ENCODE measurements at regions not wholly inside any gene's neighbourhood (a gene's known extent, or its start where the extent isn't known, plus 50 kb on each side); places are given as distances from the start of the nearest gene placed in this dataset.

DNA sequence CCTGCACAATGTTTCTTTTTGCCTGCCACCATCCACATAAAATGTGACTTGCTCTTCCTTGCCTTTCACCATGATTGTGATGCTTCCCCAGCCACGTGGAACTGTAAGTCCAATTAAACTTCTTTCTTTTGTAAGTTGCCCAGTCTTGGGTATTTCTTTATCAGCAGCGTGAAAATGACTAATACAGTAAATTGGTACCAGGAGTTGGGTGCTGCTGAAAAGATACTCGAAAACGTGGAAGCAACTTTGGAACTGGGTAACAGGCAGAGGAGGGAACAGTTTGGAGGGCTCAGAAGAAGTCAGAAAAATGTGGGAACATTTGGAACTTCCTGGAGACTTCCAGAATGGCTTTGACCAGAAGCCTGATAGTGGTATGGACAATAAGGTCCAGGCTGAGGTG is 425.3 kb downstream of the GPATCH2 start:
- Mint-ChIP-seq H3K4me1 (ENCODE audit: low read depth) (no peaks in the 10 kb centered on the region), H3K4me3 (no peak overlapping the region), H3K36me3 (ENCODE audit: low read depth) (no peaks in the 10 kb centered on the region), H3K27me3 (no peaks in the 10 kb centered on the region), H3K9me3 (peaks cover 8% of the 10 kb centered on the region), H3K27ac (no peak overlapping the region)
- DNase-seq, result no peak

DNA sequence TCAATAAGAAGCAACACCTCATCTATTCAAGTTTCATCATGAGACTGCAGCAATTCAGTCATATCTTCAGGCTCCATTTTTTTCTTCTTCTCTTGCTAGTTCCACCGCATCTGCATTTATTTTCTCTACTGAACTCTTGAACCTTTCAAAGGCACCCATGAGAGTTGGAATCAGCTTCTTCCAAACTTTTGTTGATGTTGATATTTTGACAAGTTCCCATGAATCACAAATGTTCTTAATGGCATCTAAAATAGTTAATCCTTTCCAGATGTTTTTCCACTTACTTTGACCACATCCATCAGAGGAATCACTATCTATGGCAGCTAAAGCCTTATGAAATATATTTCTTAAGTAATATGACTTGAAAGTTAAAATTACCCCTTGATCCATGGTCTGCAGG is 434.3 kb downstream of the GPATCH2 start:
- Mint-ChIP-seq H3K4me3 (no peak overlapping the region), H3K27me3 (no peaks in the 10 kb centered on the region), H3K4me1 (ENCODE audit: low read depth) (no peaks in the 10 kb centered on the region), H3K36me3 (ENCODE audit: low read depth) (no peaks in the 10 kb centered on the region), H3K27ac (no peak overlapping the region), H3K9me3 (peaks cover 2% of the 10 kb centered on the region)
- DNase-seq, result no peak

DNA sequence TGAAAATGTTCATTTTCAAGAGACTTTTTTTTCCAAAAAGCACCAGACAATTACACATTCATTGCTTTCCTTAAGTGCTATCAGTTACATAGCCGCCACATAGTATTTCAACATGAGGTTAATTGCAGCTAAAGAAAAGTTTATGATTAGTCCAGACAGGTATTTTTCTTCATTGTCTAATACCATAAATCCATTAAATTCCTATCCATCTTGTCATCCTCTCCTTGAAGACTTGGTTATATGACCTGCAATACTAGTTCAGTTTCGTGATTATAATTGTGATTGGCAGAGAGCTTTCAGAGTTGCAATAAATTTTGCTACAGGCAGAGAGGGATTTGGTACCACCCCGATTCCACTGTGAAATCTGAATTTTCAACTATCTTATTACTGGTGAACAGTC is 437.7 kb downstream of the GPATCH2 start:
- Mint-ChIP-seq H3K9me3 (peaks cover 6% of the 10 kb centered on the region), H3K27ac (no peak overlapping the region), H3K4me3 (no peak overlapping the region), H3K27me3 (no peaks in the 10 kb centered on the region), H3K36me3 (ENCODE audit: low read depth) (no peaks in the 10 kb centered on the region), H3K4me1 (ENCODE audit: low read depth) (no peaks in the 10 kb centered on the region)
- no peak for DNase-seq

GRCh38 chr1:217191441-217191840 is 439.4 kb downstream of the GPATCH2 start:
- H3K36me3 Mint-ChIP-seq (ENCODE audit: low read depth), result no peaks in the 10 kb centered on the region

DNA sequence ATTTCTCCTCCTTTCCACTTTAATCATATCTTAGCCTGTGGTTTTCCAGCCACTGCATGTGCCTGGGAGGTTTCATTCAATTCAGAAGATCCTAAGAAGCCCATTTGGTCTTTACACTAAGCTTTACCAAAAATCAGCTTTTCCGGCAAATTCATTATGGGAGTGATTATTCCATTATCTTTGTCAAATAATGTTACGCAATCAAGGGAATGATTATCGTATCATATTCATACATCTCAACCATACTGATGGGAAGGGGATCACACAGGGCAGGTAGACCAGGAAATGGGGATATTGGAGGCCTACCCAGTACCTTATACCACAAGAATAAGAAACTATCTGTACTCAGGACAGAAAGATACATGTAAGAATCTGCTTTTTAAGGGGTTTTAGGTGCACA is 440.5 kb downstream of the GPATCH2 start:
- no peak for DNase-seq

More at GRCh38 chr1:217191441-217191840, 439.4 kb downstream of the GPATCH2 start:
- no peaks in the 10 kb centered on the region for H3K27me3 Mint-ChIP-seq
- H3K4me3 Mint-ChIP-seq, result no peak overlapping the region
- no peak overlapping the region for H3K27ac Mint-ChIP-seq
- peaks cover 14% of the 10 kb centered on the region for H3K9me3 Mint-ChIP-seq
- DNase-seq, result no peak
- H3K4me1 Mint-ChIP-seq (ENCODE audit: low read depth), result no peaks in the 10 kb centered on the region

GRCh38 chr1:217189362-217189761 is 441.5 kb downstream of the GPATCH2 start:
- no peak overlapping the region for H3K4me3 Mint-ChIP-seq
- peaks cover 11% of the 10 kb centered on the region for H3K9me3 Mint-ChIP-seq
- no peaks in the 10 kb centered on the region for H3K4me1 Mint-ChIP-seq (ENCODE audit: low read depth)
- DNase-seq, result no peak
- no peaks in the 10 kb centered on the region for H3K36me3 Mint-ChIP-seq (ENCODE audit: low read depth)
- H3K27me3 Mint-ChIP-seq, result no peaks in the 10 kb centered on the region
- H3K27ac Mint-ChIP-seq, result no peak overlapping the region

More for the DNA sequence above, 440.5 kb downstream of the GPATCH2 start:
- Mint-ChIP-seq H3K4me1 (ENCODE audit: low read depth) (no peaks in the 10 kb centered on the region), H3K4me3 (no peak overlapping the region), H3K27me3 (no peaks in the 10 kb centered on the region), H3K27ac (no peak overlapping the region), H3K36me3 (ENCODE audit: low read depth) (no peaks in the 10 kb centered on the region), H3K9me3 (peaks cover 14% of the 10 kb centered on the region)

DNA sequence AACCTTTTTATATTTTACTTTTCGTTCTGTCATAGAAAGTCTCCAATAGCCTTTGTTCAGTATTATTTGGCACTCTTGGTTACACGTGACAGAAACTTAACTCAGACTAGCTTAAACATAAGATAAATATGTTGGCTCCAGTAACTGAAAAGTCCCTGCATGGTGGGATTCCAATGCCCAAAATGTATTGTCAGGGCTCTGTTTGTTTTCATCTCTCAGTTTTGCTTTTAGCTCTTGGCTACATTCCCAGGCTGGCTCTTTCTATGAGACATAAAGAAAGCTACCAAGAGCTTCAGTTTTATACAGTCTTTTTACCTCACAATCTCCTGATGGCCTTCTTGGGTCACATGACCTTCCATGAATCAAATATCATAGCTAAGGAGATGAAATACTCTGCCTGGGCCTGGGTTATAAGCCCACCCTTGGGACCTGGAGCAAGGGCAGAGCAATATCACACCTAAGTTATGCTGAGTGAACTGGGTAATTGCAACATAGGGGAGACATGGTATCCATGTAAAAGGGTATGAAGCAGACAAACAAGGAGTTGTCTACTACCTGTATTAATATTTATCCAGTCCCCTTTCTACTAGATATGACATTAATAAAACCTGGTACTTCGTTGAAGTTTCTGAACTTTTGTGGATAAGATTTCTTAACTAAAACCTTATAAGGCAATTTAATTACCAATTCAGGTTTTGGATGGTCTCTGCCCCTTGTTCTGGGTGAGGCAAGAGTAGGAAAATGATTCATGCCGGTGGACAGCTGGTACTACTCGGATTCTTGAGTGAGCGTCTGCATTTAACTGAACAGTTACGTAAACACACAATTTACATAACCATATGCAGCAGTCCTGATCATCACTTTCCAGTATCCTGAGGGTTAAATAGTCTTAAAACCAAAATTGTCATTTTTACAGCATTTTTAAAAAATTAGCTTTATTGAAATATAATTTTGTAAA is 442.3 kb downstream of the GPATCH2 start:
- Mint-ChIP-seq H3K9me3 (peaks cover 11% of the 10 kb centered on the region), H3K27ac (no peak overlapping the region), H3K4me1 (ENCODE audit: low read depth) (no peaks in the 10 kb centered on the region), H3K4me3 (no peak overlapping the region), H3K36me3 (ENCODE audit: low read depth) (no peaks in the 10 kb centered on the region), H3K27me3 (no peaks in the 10 kb centered on the region)
- no peak for DNase-seq

GRCh38 chr1:217186664-217187063 is 444.2 kb downstream of the GPATCH2 start:
- Mint-ChIP-seq H3K27ac (no peak overlapping the region), H3K4me1 (ENCODE audit: low read depth) (no peaks in the 10 kb centered on the region), H3K36me3 (ENCODE audit: low read depth) (no peaks in the 10 kb centered on the region), H3K9me3 (peaks cover 11% of the 10 kb centered on the region), H3K4me3 (no peak overlapping the region), H3K27me3 (no peaks in the 10 kb centered on the region)
- DNase-seq, result no peak

- Mint-ChIP-seq H3K27ac (no peak overlapping the region), H3K4me3 (no peak overlapping the region), H3K36me3 (ENCODE audit: low read depth) (no peaks in the 10 kb centered on the region), H3K27me3 (no peaks in the 10 kb centered on the region), H3K4me1 (ENCODE audit: low read depth) (no peaks in the 10 kb centered on the region), H3K9me3 (peaks cover 7% of the 10 kb centered on the region)
- no peak for DNase-seq
Observed at GRCh38 chr1:217184854-217185253, 446.0 kb downstream of the GPATCH2 start.

- H3K27me3 Mint-ChIP-seq, result no peaks in the 10 kb centered on the region
- H3K27ac Mint-ChIP-seq, result no peak overlapping the region
- H3K36me3 Mint-ChIP-seq (ENCODE audit: low read depth), result no peaks in the 10 kb centered on the region
- peaks cover 7% of the 10 kb centered on the region for H3K9me3 Mint-ChIP-seq
- H3K4me3 Mint-ChIP-seq, result no peak overlapping the region
- no peak for DNase-seq
- no peaks in the 10 kb centered on the region for H3K4me1 Mint-ChIP-seq (ENCODE audit: low read depth)
Observed at GRCh38 chr1:217182992-217183391, 447.9 kb downstream of the GPATCH2 start.

GRCh38 chr1:217181756-217182155 is 449.1 kb downstream of the GPATCH2 start:
- no peaks in the 10 kb centered on the region for H3K4me1 Mint-ChIP-seq (ENCODE audit: low read depth)
- no peak overlapping the region for H3K4me3 Mint-ChIP-seq
- H3K36me3 Mint-ChIP-seq (ENCODE audit: low read depth), result no peaks in the 10 kb centered on the region
- no peaks in the 10 kb centered on the region for H3K27me3 Mint-ChIP-seq
- no peak for DNase-seq
- no peaks in the 10 kb centered on the region for H3K9me3 Mint-ChIP-seq
- no peak overlapping the region for H3K27ac Mint-ChIP-seq

DNA sequence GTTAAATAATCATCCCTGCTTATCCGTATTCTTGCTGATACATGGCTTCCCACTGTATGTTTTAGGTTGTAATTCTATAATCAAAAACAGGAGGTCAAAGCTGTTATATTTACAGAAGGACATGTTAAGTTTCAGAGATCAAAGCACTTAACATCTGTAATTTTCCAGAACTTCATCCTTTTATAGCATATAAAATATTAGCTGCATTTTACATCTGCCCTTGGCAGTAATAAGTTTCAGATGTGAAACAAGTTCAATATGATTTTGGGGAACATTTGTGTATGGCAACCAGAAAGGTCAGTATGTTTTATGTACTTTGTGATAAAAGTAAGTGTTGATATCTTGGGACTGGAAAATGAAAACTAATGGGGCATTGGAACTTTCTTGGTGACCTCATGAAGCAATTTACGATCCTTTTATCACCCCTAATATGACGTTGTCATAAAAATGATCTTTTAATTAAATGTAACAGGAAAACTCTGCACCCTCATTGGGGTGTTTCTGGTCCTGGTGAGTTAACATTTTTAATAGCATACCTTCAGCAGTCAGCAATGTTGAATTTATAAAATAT is 449.6 kb downstream of the GPATCH2 start:
- H3K4me1 Mint-ChIP-seq (ENCODE audit: low read depth), result no peaks in the 10 kb centered on the region
- H3K27me3 Mint-ChIP-seq, result no peaks in the 10 kb centered on the region
- no peaks in the 10 kb centered on the region for H3K9me3 Mint-ChIP-seq
- no peak overlapping the region for H3K27ac Mint-ChIP-seq
- DNase-seq, result no peak
- H3K36me3 Mint-ChIP-seq (ENCODE audit: low read depth), result no peaks in the 10 kb centered on the region
- H3K4me3 Mint-ChIP-seq, result no peak overlapping the region

DNA sequence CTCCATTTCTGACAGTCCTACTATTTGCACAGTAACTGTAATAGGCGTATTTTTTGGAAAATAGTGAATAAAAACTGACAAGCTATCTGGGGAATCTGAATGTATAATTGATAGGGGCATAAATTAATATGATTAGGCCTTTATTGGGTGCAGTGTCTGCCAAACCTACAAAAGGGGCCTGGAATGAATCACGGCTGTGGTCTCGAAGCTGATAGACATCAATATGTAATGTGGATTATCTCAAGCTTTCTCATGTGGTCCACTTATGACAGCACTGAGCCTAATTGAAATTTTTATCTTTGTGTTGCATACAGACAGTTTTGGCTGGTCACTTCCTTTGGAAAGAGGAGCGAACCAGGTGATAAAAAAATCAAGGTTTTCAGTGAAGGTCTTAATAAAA is 450.4 kb downstream of the GPATCH2 start:
- no peaks in the 10 kb centered on the region for H3K36me3 Mint-ChIP-seq (ENCODE audit: low read depth)
- no peak for DNase-seq
- H3K4me1 Mint-ChIP-seq (ENCODE audit: low read depth), result no peaks in the 10 kb centered on the region
- H3K27ac Mint-ChIP-seq, result no peak overlapping the region
- H3K4me3 Mint-ChIP-seq, result no peak overlapping the region
- no peaks in the 10 kb centered on the region for H3K27me3 Mint-ChIP-seq
- H3K9me3 Mint-ChIP-seq, result no peaks in the 10 kb centered on the region

DNA sequence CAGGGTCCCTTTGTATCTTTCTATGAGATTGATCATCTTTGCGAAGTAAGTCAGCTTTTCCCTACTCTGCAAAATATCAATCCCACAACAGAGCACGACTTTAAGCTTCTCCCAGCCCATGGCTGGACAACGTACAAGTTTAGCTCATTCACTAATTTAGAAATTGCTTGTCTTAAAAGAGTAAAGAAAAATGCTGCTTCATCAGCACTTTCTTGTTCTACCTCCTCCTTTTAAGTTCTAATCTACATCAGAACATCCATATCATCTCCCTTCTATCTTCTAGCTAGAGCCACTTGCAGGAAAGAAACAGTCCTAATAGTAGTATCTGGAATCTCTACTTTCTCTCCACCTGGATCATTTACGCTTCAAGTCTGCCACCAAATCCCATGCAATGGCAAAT is 441.2 kb upstream of the ESRRG start:
- no peak for DNase-seq
- H3K27me3 Mint-ChIP-seq, result no peaks in the 10 kb centered on the region
- no peak overlapping the region for H3K4me3 Mint-ChIP-seq
- no peaks in the 10 kb centered on the region for H3K9me3 Mint-ChIP-seq
- no peaks in the 10 kb centered on the region for H3K36me3 Mint-ChIP-seq (ENCODE audit: low read depth)
- no peaks in the 10 kb centered on the region for H3K4me1 Mint-ChIP-seq (ENCODE audit: low read depth)
- H3K27ac Mint-ChIP-seq, result no peak overlapping the region

DNA sequence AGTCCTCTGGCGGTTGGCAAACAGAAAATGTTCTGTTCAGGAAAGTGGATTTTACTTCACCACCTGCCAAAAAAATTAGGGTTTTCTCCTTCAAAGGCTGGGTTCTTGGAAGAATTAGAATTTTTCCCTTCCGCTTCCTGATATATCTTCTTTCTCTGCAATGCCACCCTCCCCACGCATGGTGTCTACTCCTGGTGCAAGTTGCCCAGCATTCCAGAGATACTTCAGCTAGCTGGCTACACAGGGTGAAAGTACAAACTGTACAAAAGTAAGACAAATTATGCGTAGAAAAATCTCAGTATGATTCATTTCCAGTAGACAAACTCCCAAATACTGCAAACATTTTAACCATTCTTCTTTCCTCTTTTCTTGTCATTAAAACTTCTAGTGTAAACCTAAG is 430.1 kb upstream of the ESRRG start:
- no peaks in the 10 kb centered on the region for H3K4me1 Mint-ChIP-seq (ENCODE audit: low read depth)
- no peaks in the 10 kb centered on the region for H3K27me3 Mint-ChIP-seq
- no peaks in the 10 kb centered on the region for H3K36me3 Mint-ChIP-seq (ENCODE audit: low read depth)
- peaks cover 7% of the 10 kb centered on the region for H3K9me3 Mint-ChIP-seq
- no peak overlapping the region for H3K4me3 Mint-ChIP-seq
- DNase-seq, result no peak
- H3K27ac Mint-ChIP-seq, result no peak overlapping the region
